C4-2B (cell line): ENCODE measurements at regions not wholly inside any gene's neighbourhood (a gene's known extent, or its start where the extent isn't known, plus 50 kb on each side); places are given as distances from the start of the nearest gene placed in this dataset.

ENCODE experiments used
- ZFX ChIP-seq: fragments of 450-650 bp; IDR thresholded peaks from 2 replicates; pipeline ENCODE4 v1.6.1; 2017
- TF ChIP-seq, protein P1 (sequence below): fragments of 450-650 bp; conservative IDR thresholded peaks from 2 replicates; pipeline ENCODE4 v1.5.1; 2017; ENCODE audit warnings: mild to moderate bottlenecking

DNA sequence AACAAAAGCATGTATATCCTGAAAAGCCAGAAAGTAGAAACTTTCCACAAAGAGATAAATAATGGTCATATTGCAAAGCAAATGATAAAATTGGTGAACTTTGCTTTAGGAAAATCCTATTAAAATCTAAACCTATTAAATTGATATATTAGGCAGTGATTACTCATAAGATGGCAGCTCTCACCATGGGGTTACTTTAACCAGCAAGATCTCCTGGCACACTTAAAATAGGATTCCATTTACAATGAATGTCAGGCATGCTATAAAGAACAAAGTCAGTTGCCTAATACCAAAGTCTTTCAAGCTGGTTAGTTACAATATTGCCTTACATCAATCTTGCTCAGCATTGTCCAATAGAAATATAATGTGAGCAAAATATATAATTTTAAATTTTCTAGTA, 816.2 kb downstream of the BCL11A start:
- TF ChIP-seq, protein P1, sequence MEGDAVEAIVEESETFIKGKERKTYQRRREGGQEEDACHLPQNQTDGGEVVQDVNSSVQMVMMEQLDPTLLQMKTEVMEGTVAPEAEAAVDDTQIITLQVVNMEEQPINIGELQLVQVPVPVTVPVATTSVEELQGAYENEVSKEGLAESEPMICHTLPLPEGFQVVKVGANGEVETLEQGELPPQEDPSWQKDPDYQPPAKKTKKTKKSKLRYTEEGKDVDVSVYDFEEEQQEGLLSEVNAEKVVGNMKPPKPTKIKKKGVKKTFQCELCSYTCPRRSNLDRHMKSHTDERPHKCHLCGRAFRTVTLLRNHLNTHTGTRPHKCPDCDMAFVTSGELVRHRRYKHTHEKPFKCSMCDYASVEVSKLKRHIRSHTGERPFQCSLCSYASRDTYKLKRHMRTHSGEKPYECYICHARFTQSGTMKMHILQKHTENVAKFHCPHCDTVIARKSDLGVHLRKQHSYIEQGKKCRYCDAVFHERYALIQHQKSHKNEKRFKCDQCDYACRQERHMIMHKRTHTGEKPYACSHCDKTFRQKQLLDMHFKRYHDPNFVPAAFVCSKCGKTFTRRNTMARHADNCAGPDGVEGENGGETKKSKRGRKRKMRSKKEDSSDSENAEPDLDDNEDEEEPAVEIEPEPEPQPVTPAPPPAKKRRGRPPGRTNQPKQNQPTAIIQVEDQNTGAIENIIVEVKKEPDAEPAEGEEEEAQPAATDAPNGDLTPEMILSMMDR: no peak
- TF ChIP-seq ZFX: no peak
